ENCODE measurements at regions not wholly inside any gene's neighbourhood (a gene's known extent, or its start where the extent isn't known, plus 50 kb on each side); places are given as distances from the start of the nearest gene placed in this dataset.

DNA sequence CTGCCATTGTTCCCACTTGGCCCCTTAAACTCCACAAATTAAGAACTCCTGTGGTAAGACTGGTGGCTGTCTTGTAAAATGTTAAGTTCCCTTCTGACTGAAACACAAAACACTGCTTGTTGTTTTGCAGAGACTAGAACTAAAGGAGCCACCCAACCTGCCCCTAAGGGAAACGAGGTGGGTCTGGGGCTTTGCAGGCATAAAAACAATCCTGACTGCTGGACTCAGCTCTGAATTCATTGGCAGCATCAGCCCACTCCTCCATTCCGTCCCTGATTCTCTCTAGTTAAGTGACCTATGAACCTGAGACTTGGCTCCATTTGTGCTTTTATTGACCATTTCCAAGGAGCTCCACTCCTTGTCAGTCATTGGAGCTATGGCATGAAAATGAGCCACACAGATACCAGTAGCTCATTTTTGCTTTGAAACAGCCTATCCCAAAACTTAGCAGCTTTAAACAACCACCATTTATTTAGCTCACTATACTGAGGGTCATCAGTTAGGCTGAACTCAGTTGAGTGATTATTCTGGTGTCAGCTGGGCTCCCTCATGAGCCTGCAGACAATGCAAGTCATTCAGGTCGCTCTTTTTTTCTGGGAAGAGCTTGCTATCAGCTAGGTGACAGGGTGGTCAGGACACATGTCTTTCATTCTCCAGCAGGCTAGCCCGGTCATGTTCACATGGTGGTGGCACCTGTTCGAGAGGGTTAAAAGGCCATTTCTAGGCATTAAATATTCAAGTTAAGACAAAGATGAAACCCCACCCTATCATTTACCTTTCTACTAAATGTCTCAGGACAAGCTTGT lies 175.1 kb upstream of the CTNNB1 start:
- TF ChIP-seq, protein P1, sequence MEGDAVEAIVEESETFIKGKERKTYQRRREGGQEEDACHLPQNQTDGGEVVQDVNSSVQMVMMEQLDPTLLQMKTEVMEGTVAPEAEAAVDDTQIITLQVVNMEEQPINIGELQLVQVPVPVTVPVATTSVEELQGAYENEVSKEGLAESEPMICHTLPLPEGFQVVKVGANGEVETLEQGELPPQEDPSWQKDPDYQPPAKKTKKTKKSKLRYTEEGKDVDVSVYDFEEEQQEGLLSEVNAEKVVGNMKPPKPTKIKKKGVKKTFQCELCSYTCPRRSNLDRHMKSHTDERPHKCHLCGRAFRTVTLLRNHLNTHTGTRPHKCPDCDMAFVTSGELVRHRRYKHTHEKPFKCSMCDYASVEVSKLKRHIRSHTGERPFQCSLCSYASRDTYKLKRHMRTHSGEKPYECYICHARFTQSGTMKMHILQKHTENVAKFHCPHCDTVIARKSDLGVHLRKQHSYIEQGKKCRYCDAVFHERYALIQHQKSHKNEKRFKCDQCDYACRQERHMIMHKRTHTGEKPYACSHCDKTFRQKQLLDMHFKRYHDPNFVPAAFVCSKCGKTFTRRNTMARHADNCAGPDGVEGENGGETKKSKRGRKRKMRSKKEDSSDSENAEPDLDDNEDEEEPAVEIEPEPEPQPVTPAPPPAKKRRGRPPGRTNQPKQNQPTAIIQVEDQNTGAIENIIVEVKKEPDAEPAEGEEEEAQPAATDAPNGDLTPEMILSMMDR (IDR thresholded peaks at IDR 0.05) = no peak
- no peak for TF ChIP-seq POLR2A (IDR thresholded peaks at IDR 0.05)

Measured in thyroid gland (tissue), 4 donors.